SU-DHL-6 (cell line): ENCODE measurements at regions not wholly inside any gene's neighbourhood (a gene's known extent, or its start where the extent isn't known, plus 50 kb on each side); places are given as distances from the start of the nearest gene placed in this dataset.

Experiments used
- EZH2phosphoT487 ChIP-seq: fragments of 200-600 bp; sonication (generic), shearing (Covaris generic); conservative IDR thresholded peaks from 2 replicates; pipeline ENCODE4 v1.6.1; 2018; ENCODE audit warnings: mild to moderate bottlenecking, antibody characterized with exemption, low read length, moderate library complexity, mixed read lengths
- TF ChIP-seq, protein P1 (sequence below): fragments of 200-600 bp; sonication (generic); IDR thresholded peaks from one replicate; pipeline ENCODE4 v1.5.1; 2017; ENCODE audit warnings: antibody characterized with exemption, mild to moderate bottlenecking, low read length, moderate library complexity; ENCODE audit not compliant: insufficient read depth, poor library complexity, severe bottlenecking

DNA sequence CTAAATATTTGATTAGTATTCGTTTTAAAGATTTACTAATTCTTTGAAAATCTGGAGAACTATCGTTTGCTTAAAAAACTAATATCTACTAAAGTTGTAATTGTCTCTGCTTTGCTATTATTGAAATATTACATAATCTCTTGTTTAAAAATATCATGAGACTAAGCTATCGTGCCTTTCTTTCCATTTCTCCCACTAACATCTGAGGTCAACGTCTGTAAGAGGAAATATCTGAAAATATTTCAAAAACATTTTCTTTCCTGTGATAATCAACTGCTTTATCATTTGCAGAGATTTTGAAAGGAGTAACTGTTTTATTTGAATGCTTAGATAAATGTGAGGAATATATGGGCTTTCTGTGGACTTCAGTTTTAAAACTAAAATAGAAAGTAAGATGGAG is 694.1 kb downstream of the USP25 start:
- TF ChIP-seq, protein P1, sequence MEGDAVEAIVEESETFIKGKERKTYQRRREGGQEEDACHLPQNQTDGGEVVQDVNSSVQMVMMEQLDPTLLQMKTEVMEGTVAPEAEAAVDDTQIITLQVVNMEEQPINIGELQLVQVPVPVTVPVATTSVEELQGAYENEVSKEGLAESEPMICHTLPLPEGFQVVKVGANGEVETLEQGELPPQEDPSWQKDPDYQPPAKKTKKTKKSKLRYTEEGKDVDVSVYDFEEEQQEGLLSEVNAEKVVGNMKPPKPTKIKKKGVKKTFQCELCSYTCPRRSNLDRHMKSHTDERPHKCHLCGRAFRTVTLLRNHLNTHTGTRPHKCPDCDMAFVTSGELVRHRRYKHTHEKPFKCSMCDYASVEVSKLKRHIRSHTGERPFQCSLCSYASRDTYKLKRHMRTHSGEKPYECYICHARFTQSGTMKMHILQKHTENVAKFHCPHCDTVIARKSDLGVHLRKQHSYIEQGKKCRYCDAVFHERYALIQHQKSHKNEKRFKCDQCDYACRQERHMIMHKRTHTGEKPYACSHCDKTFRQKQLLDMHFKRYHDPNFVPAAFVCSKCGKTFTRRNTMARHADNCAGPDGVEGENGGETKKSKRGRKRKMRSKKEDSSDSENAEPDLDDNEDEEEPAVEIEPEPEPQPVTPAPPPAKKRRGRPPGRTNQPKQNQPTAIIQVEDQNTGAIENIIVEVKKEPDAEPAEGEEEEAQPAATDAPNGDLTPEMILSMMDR = no peak
- TF ChIP-seq EZH2phosphoT487 = no peak
